GM12865 (cell line): ENCODE measurements at regions not wholly inside any gene's neighbourhood (a gene's known extent, or its start where the extent isn't known, plus 50 kb on each side); places are given as distances from the start of the nearest gene placed in this dataset.

ENCODE experiments used
- DNase-seq: peaks from one replicate; pipeline ENCODE4 v3.0.0; 2010; ENCODE audit warnings: low read depth
- H3K4me3 ChIP-seq: 2 replicates; pipeline ENCODE4 v1.5.1; 2011; ENCODE audit warnings: mild to moderate bottlenecking, low read depth, low read length, control low read depth
- CTCF ChIP-seq: IDR thresholded peaks from 2 replicates; pipeline ENCODE4 v1.5.1; 2011; ENCODE audit warnings: low read length, control low read depth, low read depth, inconsistent platforms; ENCODE audit not compliant: insufficient read depth; ENCODE audit errors: missing control alignments

- no peak for TF ChIP-seq CTCF
- H3K4me3 ChIP-seq = no peak overlapping the region
- DNase-seq = no peak
These were observed 823.2 kb downstream of the TLE1 start for GRCh38 chr9:80866121-80866520.

GRCh38 chr9:80843028-80843427 is 846.3 kb downstream of the TLE1 start:
- H3K4me3 ChIP-seq = no peak overlapping the region
- no peak for DNase-seq
- TF ChIP-seq CTCF = no peak

GRCh38 chr9:80842389-80842788 is 847.0 kb downstream of the TLE1 start:
- no peak for TF ChIP-seq CTCF
- DNase-seq = no peak
- no peak overlapping the region for H3K4me3 ChIP-seq

GRCh38 chr9:80841888-80842287 is 847.5 kb downstream of the TLE1 start:
- TF ChIP-seq CTCF = no peak
- H3K4me3 ChIP-seq = no peak overlapping the region
- DNase-seq = peak; percentile 5

GRCh38 chr9:80839821-80840675 is 849.3 kb downstream of the TLE1 start:
- DNase-seq = no peak
- H3K4me3 ChIP-seq = no peak overlapping the region
- TF ChIP-seq CTCF = no peak

- no peak for DNase-seq
- no peak overlapping the region for H3K4me3 ChIP-seq
- no peak for TF ChIP-seq CTCF
These were observed 853.3 kb downstream of the TLE1 start for GRCh38 chr9:80836013-80836412.

DNA sequence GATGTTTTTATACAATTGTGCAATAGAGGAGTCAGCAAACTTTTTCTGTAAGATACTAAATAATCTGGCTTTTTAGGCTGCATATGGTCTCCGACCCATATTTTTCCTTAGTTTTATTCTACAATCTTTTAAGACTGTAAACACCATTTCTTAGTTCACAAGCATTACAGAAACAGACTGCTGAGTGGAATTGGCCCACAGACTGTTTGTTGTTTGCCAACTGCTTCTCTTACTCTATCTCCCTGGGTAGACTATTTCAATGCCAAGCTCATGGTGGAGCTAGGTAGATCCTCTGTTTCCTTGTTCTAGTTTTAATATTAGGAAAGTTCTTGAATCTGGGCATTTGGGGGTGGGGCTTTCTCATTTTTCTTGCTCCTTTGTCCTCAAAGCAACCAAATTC is 857.6 kb downstream of the TLE1 start:
- no peak for TF ChIP-seq CTCF
- no peak overlapping the region for H3K4me3 ChIP-seq
- DNase-seq = no peak
